ENCODE measurements at regions not wholly inside any gene's neighbourhood (a gene's known extent, or its start where the extent isn't known, plus 50 kb on each side); places are given as distances from the start of the nearest gene placed in this dataset.
"Not testable (repeated sequence)": the region's sequence is repeated elsewhere in the genome, so short reads cannot be mapped to it uniquely, and the experiment has no call there.

GRCh38 chr4:167838686-167839085 lies 253.7 kb upstream of the ANXA10 start:
- H3K36me3 ChIP-seq = no peaks in the 10 kb centered on the region

GRCh38 chr4:167842487-167842886 lies 249.8 kb upstream of the ANXA10 start:
- no peaks in the 10 kb centered on the region for H3K36me3 ChIP-seq
- H3K4me3 ChIP-seq = no peak overlapping the region
- no peak for TF ChIP-seq CTCF (IDR thresholded peaks at IDR 0.05; ENCODE audit: low read depth, low read length)
- no peaks in the 10 kb centered on the region for H3K27me3 ChIP-seq
- no peaks in the 10 kb centered on the region for H3K9me3 ChIP-seq (ENCODE audit: low read depth)
- H3K4me1 ChIP-seq (ENCODE audit: low read depth) = no peaks in the 10 kb centered on the region
- no peak for DNase-seq (ENCODE audit: low read depth in 1 of 2, low spot score in 1 of 2)
- H3K27ac ChIP-seq = no peak overlapping the region

More at GRCh38 chr4:167838686-167839085, 253.7 kb upstream of the ANXA10 start:
- no peaks in the 10 kb centered on the region for H3K27me3 ChIP-seq
- H3K4me3 ChIP-seq = no peak overlapping the region
- H3K4me1 ChIP-seq (ENCODE audit: low read depth) = no peaks in the 10 kb centered on the region
- no peak overlapping the region for H3K27ac ChIP-seq
- TF ChIP-seq CTCF (IDR thresholded peaks at IDR 0.05; ENCODE audit: low read depth, low read length) = no peak
- H3K9me3 ChIP-seq (ENCODE audit: low read depth) = no peaks in the 10 kb centered on the region
- DNase-seq (ENCODE audit: low read depth in 1 of 2, low spot score in 1 of 2) = no peak

GRCh38 chr4:167854881-167855280 lies 237.5 kb upstream of the ANXA10 start:
- no peak overlapping the region for H3K4me3 ChIP-seq
- no peak overlapping the region for H3K27ac ChIP-seq
- no peak for TF ChIP-seq CTCF (IDR thresholded peaks at IDR 0.05; ENCODE audit: low read depth, low read length)
- no peak for DNase-seq (ENCODE audit: low read depth in 1 of 2, low spot score in 1 of 2)
- no peaks in the 10 kb centered on the region for H3K27me3 ChIP-seq
- H3K9me3 ChIP-seq (ENCODE audit: low read depth) = no peaks in the 10 kb centered on the region
- no peaks in the 10 kb centered on the region for H3K4me1 ChIP-seq (ENCODE audit: low read depth)
- H3K36me3 ChIP-seq = no peaks in the 10 kb centered on the region

DNA sequence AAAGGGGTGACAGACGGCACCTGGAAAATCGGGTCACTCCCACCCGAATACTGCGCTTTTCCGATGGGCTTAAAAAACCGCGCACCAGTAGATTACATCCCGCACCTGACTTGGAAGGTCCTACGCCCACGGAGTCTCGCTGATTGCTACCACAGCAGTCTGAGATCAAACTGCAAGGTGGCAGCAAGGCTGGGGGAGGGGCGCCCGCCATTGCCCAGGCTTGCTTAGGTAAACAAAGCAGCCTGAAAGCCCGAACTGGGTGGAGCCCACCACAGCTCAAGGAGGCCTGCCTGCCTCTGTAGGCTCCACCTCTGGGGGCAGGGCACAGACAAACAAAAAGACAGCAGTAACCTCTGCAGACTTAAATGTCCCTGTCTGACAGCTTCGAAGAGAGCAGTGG lies 234.2 kb upstream of the ANXA10 start:
- H3K36me3 ChIP-seq; H3K27ac ChIP-seq; H3K9me3 ChIP-seq (ENCODE audit: low read depth); H3K27me3 ChIP-seq; H3K4me3 ChIP-seq; DNase-seq (ENCODE audit: low read depth in 1 of 2, low spot score in 1 of 2); H3K4me1 ChIP-seq (ENCODE audit: low read depth): not testable (repeated sequence)

- Histone ChIP-seq H3K9me3 (ENCODE audit: low read depth) (no peaks in the 10 kb centered on the region), H3K4me3 (no peak overlapping the region), H3K27me3 (no peaks in the 10 kb centered on the region), H3K4me1 (ENCODE audit: low read depth) (no peaks in the 10 kb centered on the region), H3K36me3 (no peaks in the 10 kb centered on the region), H3K27ac (no peak overlapping the region)
- no peak for TF ChIP-seq CTCF (IDR thresholded peaks at IDR 0.05; ENCODE audit: low read depth, low read length)
- no peak for DNase-seq (ENCODE audit: low read depth in 1 of 2, low spot score in 1 of 2)
Observed at GRCh38 chr4:167867191-167867590, 225.1 kb upstream of the ANXA10 start.

DNA sequence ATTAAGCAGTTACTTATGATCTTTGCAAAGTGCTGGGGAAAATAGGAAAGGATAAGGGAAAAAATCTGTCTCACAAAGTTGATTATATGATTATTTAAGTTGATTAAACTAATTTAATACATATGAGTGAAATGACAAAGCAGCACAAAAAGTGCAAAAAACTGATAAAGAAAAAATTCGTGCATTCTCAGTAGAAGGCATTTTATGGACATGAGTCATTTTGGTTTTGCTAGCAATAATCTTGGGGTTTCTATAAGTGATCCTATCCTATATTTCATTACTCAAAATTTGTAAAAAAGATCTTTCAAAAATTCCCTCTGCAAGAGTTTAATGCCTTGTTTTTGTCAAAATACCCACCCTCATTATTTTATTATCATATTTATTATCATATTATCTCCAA lies 224.2 kb upstream of the ANXA10 start:
- H3K27ac ChIP-seq = no peak overlapping the region
- TF ChIP-seq CTCF (IDR thresholded peaks at IDR 0.05; ENCODE audit: low read depth, low read length) = no peak
- DNase-seq (ENCODE audit: low read depth in 1 of 2, low spot score in 1 of 2) = peak in 1 of 2 donors; percentile 39
- no peaks in the 10 kb centered on the region for H3K9me3 ChIP-seq (ENCODE audit: low read depth)
- H3K4me1 ChIP-seq (ENCODE audit: low read depth) = no peaks in the 10 kb centered on the region
- no peaks in the 10 kb centered on the region for H3K27me3 ChIP-seq
- H3K4me3 ChIP-seq = no peak overlapping the region
- no peaks in the 10 kb centered on the region for H3K36me3 ChIP-seq

All from cardiac muscle cell (in vitro differentiated cells and primary cell).